KBM-7 (cell line): ENCODE measurements at regions not wholly inside any gene's neighbourhood (a gene's known extent, or its start where the extent isn't known, plus 50 kb on each side); places are given as distances from the start of the nearest gene placed in this dataset.
"Not testable (repeated sequence)": the region's sequence is repeated elsewhere in the genome, so short reads cannot be mapped to it uniquely, and the experiment has no call there.

Experiments used
- DNase-seq: peaks from one replicate; pipeline ENCODE4 v3.0.0-alpha.2; 2015
- in situ Hi-C: fragments of 300-500 bp; cut with MboI; formaldehyde crosslinking; loops from 2 replicates; pipeline ENCODE4 v1.14.3; 2020; ENCODE audit warnings: low sequenced_read_pairs, low pct_unique_long_range_greater_than_20kb, mixed read lengths

DNA sequence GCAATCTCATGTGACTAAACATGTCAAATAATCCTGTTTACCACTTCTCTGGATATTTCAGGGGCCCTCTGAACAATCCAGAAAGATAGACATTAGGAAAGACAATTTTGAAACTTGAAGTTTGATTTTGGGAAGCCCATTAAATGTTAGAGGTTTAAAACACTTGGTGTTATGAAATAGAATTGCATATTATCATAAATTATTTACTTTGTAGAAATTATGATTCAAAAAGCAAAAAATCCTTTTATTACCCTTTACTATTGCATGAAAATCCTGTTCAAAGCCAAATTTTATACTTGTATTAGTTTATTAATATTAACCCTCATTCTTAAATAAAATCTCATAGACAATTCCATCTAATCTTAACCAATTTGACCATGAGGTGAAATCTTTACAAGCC is 1091.5 kb upstream of the ALCAM start:
- in situ Hi-C loops = no loop called here
- DNase-seq = no peak

GRCh38 chr3:104279617-104280016 is 1087.1 kb upstream of the ALCAM start:
- in situ Hi-C loops = no loop called here
- peak; percentile 32 for DNase-seq

DNA sequence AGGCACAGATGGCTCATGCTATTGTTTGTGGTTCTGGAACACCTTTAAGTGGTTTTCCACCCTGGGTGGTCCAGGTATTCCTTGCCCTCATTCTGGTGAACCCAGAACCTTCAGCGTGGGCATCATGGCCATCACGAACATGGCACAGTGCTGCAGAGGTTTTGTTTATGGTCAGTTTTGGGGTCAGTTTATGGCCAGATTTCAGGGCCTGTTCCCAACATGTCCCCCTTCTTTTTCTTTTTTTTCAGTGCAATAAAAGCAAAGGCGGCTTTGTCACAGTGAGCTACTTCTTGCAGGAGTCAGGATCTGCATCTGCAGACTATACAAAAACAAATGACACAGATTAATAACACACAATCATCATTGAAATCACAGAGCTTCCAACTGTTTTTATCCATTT is 1085.0 kb upstream of the ALCAM start:
- in situ Hi-C loops = no loop called here
- DNase-seq = no peak

DNA sequence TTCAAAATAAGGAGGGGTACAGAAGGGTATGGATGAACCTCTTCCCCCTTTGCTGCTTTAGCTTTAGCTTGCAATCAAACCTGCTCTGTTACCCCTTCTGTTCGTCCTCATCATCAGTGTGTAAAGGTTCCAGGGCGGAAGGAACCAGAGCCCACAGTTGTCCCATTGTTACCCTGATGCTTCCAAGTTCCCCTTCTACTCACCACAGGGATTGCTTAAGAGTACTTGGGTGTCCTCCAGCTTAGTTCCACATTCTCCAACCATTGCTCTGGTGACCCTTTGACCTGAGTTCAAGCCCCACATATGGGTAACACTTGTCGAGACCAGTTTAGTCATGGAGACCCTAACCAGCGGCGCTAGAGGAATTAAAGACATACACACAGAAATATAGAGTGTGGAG is 1080.1 kb upstream of the ALCAM start:
- in situ Hi-C loops = no loop called here
- no peak for DNase-seq

- in situ Hi-C loops = no loop called here
- peak; percentile 18 for DNase-seq
Observed at GRCh38 chr3:104291437-104291851, 1075.3 kb upstream of the ALCAM start.

DNA sequence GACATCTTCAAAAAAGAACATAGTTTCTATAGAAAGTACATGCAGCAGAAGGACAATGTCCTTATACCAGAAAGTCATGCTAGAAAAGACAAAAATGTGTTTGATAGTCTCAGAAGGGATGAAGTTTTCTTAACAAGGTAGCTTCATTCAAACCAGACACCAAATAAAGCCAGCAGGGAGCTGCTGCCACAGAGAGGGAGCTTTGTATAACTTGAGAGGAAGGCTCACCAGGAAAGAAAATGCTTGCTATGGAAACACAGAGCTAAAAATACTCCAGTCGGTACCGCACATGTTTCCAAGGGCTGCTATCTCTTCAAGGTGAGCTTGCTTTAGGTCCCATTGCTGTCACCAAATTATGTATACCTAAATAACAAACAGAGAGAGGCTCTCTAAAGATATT is 1074.8 kb upstream of the ALCAM start:
- DNase-seq = peak; percentile 21
- in situ Hi-C loops = no loop called here

DNA sequence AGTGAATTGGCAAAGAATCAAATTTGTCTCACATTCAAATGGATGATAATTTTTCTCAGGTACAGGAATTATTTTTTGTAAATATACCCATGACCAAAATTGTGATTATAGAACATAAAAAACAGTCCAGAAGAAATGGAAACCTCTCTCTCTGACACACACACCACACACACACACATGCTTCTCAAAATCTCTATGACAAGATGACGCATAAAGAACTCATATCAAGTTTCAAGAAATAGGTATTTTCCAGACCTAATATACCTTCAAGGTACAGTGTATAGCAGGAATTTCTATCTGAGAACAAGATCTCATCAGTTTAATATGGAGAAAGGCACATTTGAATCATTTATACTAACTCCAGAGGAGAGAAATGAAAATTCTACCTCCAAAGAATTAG is 1069.1 kb upstream of the ALCAM start:
- DNase-seq = no peak
- in situ Hi-C loops = no loop called here

- in situ Hi-C loops = no loop called here
- no peak for DNase-seq
Observed at GRCh38 chr3:104298662-104299061, 1068.0 kb upstream of the ALCAM start.

GRCh38 chr3:104316118-104316517 is 1050.6 kb upstream of the ALCAM start:
- no peak for DNase-seq
- in situ Hi-C loops = no loop called here

DNA sequence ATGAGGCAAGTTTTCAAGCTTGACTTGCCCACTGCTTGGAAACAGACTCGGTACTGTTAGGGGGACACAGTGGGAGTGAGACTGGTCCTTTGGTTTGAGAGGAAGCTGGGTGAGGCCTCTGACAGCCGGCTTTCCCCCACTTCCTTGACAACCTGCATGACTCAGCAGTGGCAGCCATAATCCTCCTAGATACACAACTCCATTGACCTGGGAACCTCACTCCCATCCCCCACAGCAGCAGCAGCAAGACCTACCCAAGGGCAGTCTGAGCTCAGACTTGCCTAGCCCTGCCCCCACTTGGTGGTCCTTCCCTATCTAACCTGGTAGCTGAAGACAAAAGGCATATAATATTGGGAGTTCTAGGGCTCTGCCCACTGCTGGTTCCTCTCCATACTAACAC is 1043.5 kb upstream of the ALCAM start:
- in situ Hi-C loops = no loop called here

GRCh38 chr3:104347291-104347690 is 1019.4 kb upstream of the ALCAM start:
- in situ Hi-C loops = no loop called here
- no peak for DNase-seq

More for the DNA sequence above, 1043.5 kb upstream of the ALCAM start:
- peak; percentile 43 for DNase-seq

DNA sequence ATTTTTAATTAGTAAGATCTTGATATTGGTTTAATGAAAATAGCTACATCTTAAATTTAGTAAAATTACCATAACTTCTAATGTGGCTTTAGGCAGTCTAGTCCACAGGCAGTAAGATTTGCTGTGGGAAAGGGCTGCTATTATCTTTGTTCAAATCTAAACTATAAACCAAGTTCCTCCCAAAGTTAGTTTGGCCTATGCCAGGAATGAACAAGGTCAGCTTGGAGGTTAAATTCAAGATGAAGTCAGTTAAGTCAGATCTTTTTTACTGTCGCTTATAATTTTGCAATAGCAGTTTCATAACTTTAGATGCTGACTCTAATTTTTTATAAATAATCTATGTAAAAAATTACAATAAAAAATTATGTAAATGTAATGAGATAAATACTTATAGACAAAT is 1016.9 kb upstream of the ALCAM start:
- in situ Hi-C loops = no loop called here
- no peak for DNase-seq

- in situ Hi-C loops = no loop called here
- DNase-seq = no peak
Observed at GRCh38 chr3:104353951-104354350, 1012.8 kb upstream of the ALCAM start.

DNA sequence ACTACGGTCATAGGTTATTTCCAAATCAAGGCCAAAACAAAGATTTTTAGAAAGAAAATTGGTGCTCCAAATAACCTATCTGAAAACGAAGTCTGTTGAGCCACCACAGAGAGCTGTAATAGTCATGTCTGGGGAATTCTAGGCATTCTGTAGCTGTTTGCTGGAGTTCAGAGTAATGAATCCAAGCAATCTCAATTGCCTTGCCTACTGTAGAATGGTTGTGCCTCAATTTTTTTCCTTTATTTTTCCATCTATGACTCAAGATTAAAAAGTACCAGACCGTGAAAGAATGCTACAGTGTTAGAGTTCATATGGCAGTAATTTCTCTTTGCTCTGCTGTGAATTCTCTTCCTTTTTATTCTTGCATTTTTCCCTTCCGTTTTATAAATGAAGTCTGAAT is 1007.2 kb upstream of the ALCAM start:
- in situ Hi-C loops = no loop called here
- DNase-seq = no peak

GRCh38 chr3:104360038-104360437 is 1006.7 kb upstream of the ALCAM start:
- DNase-seq = no peak
- in situ Hi-C loops = no loop called here

- DNase-seq, in situ Hi-C loops: not testable (repeated sequence)
Observed at GRCh38 chr3:104361748-104362147, 1005.0 kb upstream of the ALCAM start.

- in situ Hi-C loops = no loop called here
- DNase-seq = no peak
Observed at GRCh38 chr3:104362319-104362718, 1004.4 kb upstream of the ALCAM start.

- no peak for DNase-seq
- in situ Hi-C loops = no loop called here
Observed at GRCh38 chr3:104367000-104367399, 999.7 kb upstream of the ALCAM start.

DNA sequence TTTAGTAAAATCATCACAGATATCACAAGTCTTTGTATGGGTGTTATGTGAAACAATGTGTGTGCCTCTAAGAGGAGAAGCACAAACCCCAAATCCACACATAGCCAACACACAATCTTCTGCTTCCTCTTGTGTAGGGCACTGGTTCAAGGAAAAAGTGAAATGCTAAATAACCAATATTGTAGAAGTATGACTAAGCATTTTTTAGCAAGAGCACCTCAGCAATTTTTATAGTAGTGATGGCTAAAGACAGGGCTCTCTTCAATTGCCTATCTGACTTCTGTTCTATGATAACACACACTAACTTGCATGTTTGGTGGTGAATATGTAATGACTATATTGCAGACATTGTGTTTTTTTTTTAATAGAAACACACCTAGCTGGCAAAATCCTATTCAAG is 997.9 kb upstream of the ALCAM start:
- peak; percentile 15 for DNase-seq
- in situ Hi-C loops = no loop called here

DNA sequence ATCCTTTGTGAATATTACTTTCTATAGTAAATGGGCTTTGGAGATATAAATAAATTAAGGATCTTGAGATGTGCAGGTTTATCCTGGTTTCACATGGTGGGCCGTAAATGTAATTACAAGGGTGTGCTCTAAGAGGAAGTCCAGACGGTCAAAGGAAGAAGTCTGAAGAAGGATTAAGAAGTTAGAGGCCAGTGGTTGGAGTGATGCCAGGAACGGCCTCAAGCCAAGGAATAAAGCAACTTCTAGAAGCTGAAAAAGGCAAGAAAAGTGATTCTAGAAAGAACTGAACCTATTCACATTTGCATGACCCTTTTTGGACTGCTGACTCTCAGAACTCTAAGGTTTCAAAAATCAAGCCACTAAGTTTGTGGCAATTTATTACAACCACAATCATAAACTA is 981.3 kb upstream of the ALCAM start:
- peak; percentile 23 for DNase-seq
- in situ Hi-C loops = no loop called here

- in situ Hi-C loops = no loop called here
- no peak for DNase-seq
Observed at GRCh38 chr3:104388619-104389018, 978.1 kb upstream of the ALCAM start.

- peak; percentile 15 for DNase-seq
- in situ Hi-C loops = no loop called here
Observed at GRCh38 chr3:104392327-104392726, 974.4 kb upstream of the ALCAM start.
